Left forelimb (tissue), 1 donor: ENCODE measurements at regions not wholly inside any gene's neighbourhood (a gene's known extent, or its start where the extent isn't known, plus 50 kb on each side); places are given as distances from the start of the nearest gene placed in this dataset.

Experiments used
- DNase-seq: peaks from one replicate; pipeline ENCODE4 v3.0.0-alpha.2; 2018; ENCODE audit warnings: low spot score

DNA sequence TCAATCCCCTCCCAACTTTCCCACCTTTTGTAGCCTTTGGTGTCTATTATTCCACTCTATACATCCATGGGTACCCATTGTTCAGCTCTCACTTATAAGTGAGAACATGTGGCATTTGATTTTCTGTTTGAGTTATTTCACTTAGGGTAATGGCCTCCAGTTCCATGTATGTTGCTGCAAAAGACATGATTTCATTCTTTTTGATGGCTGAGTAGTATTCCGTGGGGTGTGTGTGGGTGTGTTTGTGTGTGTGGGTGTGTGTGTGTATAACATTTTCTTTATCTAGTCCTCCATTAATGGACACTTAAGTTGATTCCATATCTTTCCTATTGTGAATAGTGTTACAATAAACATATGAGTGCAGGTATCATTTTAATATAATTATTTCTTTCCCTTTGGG, 157.5 kb upstream of the FSTL4 start:
- DNase-seq = no peak

- DNase-seq = no peak
Observed at GRCh38 chr5:133763744-133764143, 151.4 kb upstream of the FSTL4 start.

DNA sequence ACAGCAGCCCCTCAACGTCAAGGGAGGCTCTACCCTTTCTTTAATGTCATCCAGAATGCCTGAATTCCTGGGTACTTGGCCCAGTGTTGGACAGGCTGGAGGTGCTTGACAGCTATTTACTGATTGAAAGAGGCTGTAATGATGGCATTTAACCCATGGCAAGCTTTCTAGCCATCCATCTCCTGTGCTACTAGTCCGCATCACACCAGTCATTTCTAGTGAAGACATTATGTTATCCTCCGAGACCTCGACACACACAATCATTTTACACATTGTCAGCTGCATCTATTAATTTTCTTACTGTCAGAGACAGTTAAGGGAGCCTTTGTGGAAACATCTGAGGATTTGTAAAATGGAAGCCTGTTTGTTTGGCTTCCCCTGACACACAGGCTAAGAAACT, 149.3 kb upstream of the FSTL4 start:
- no peak for DNase-seq

DNA sequence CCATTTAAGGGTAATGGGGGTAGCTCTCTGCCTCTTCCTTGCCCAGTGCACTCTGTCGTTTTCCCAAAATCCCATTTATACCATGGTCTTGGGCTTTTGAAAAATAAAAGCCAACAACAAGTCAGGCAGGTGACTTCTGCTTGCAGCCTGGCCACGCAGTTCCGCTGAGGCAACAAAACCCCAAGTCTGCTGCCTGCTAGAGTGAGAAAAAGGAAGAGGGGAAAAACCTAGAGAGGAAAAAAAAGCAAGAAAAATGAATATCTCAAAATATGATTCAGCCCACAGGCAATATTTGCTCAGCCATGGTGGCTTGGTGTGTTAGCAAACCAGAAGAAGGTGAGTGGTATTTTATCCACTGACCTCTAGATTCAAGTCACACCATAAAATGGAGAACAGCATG, 148.2 kb upstream of the FSTL4 start:
- no peak for DNase-seq

GRCh38 chr5:133758641-133759040, 146.3 kb upstream of the FSTL4 start:
- no peak for DNase-seq

GRCh38 chr5:133757396-133757945, 145.1 kb upstream of the FSTL4 start:
- DNase-seq = no peak

DNA sequence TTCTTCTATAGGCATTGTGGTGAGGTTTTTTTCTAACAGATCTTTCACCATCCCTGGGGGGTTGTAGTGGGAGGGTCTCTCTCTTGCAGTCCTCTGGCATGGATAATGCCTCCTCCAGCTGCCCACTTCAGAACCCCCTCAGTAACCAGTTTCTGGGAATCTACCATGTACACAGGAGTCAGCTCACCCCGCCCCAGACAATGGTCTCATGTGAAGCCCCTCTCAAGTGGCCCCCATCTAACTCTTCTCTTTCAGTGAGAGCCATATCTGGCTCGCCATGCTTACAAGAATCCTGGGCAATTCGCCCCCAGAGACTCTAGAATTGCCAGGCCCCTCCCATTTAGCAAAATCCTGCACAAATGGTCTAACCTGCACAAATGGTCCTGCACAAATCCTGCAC, 144.4 kb upstream of the FSTL4 start:
- no peak for DNase-seq

DNA sequence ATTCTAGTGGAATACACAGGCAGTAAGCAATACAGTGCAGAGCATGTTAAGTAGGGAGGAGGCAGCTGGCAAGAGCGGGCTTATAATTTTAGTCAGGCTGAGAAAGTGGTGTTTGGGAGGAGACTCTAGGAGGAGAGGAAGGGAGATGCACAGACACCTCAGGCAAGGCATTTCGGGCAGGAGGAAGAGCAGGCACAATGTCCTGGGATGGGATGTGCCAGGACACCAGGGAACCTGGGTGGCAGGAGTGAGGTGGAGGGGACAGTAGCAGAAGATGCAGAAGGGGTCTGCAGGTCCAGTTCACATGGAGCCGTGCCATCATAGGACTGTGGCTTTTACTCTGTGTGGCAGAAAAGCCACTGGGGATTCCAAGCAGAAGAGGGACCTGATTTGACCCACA, 143.7 kb upstream of the FSTL4 start:
- no peak for DNase-seq

DNA sequence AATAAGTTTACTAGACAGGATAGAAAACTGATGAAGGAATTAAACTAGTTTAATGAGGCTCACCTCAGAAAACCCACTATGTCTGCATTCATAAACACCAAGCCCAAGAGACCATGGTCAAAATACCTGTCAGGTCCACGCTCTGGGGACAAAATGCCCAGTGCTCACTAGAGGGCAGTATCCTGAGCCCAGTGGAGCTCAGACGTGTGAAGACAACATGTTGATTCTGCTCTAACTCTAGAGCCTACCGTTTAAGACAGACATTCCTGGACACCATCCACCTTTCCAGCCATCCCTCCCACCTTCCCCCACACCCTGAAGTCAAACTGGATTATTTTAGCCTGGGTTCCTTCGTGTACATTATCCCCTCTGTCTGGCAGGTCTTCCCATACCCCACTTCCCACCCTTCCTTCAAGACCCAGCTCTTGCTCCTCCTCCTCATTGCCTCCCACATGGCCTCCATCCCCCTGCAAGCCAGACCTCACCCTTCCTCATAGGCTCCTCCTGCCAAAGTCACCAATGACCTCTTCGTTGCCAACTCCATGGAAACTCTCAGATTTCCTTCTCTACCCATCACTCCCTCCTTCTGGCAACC, 142.3 kb upstream of the FSTL4 start:
- no peak for DNase-seq

DNA sequence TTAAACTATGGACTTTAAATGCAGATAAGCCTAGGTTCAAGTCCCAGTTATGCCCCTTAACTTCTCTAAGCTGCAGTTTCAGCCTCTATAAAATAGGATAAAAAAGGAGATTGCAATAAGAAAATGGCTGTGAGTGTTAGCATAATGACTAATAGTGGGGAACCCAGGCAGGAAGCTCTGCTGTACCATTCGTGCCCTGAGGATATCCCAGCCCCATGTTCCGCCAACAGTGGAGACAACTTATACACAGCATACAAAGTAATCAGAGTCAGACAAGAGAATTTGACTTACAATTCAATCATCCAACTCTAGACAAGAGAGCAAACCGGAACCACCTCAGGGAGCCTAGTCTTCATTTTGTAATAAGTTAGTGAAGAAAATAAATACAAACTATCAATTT, 141.5 kb upstream of the FSTL4 start:
- no peak for DNase-seq

GRCh38 chr5:133751846-133752245, 139.5 kb upstream of the FSTL4 start:
- no peak for DNase-seq

- DNase-seq = no peak
Observed at GRCh38 chr5:133751421-133751820, 139.1 kb upstream of the FSTL4 start.

- DNase-seq = no peak
Observed at GRCh38 chr5:133750856-133751255, 138.5 kb upstream of the FSTL4 start.

GRCh38 chr5:133750356-133750755, 138.0 kb upstream of the FSTL4 start:
- no peak for DNase-seq

GRCh38 chr5:133749331-133749985, 137.1 kb upstream of the FSTL4 start:
- DNase-seq = no peak

GRCh38 chr5:133746834-133747233, 134.5 kb upstream of the FSTL4 start:
- no peak for DNase-seq

DNA sequence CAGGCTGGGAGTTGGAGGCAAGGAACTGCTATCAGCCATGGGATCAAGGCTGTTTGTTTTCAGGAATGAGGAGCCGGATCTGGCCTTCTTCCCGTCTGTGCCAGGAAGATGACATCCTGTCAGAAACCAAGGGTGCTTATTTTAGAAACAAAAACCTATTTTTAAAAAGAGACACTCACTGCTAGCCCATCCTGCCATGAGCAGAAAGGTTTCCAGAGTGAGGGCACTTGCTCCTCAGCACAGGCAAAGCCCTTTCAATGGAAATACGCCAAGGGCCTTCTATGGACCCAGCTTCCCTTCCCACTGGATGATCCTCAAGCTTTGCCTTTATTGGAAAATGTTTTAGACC, 132.6 kb upstream of the FSTL4 start:
- DNase-seq = no peak

- no peak for DNase-seq
Observed at GRCh38 chr5:133744051-133744959, 132.0 kb upstream of the FSTL4 start.

DNA sequence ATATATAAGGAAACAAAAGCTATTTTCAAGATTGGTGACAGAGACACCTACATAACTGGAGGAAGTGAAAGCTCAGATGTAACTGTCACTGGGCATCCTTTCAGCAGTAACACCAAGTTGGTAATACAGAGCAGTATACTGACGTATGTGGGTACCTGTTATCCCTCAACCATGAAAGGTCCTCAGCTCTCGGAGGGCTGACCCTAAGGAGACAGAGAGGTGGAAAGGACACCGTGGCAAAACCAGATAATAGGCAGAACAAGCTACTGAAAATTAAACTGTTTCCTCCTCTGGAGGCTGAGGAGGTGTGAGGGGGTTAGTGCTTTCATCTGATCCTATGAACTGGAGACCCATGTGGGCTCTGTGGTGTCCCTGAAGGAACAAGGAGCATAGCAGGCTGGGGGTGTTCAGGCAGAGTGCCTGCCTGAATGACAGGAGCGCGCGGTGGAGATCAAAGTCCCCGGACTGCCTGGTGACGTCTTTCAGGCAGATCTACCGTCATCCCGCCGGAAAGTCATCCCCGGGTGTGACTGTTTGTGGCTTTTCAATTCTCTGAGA, 130.2 kb upstream of the FSTL4 start:
- no peak for DNase-seq

- no peak for DNase-seq
Observed at GRCh38 chr5:133741818-133742355, 129.5 kb upstream of the FSTL4 start.

GRCh38 chr5:133741396-133741795, 129.1 kb upstream of the FSTL4 start:
- DNase-seq = no peak

DNA sequence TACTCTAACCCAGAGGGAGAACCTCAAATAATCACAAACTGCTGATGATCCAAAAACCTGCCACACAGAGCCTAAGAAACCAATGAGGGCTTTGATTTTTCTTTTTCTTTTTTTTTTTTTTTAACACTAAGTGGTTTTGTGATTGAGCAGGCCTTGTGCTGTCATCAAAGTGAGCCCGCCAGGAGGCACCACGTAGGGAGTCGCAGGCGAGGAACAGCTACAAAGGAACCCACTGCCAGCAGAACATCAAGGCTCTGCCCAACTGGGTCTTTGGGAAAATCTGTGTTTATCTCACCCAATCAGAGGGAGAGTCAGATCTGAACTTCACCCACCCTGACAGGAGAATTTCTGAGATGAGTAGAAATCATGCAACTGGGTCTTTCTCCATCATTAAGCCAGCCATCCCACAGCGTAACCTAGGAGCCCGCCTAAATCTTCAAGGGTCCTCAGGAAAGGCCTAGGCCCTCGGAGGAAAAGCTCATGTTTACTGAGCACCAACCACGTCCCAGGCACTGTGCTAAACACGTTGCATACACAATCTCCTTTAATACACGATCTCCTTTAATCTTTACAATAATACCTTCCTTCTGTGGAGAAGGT, 126.9 kb upstream of the FSTL4 start:
- DNase-seq = no peak
